Forelimb muscle (tissue), 1 donor: ENCODE measurements at regions not wholly inside any gene's neighbourhood (a gene's known extent, or its start where the extent isn't known, plus 50 kb on each side); places are given as distances from the start of the nearest gene placed in this dataset.

ENCODE experiments used
- DNase-seq: peaks from one replicate; pipeline ENCODE4 v3.0.0-alpha.2; 2013; ENCODE audit warnings: low read depth

DNA sequence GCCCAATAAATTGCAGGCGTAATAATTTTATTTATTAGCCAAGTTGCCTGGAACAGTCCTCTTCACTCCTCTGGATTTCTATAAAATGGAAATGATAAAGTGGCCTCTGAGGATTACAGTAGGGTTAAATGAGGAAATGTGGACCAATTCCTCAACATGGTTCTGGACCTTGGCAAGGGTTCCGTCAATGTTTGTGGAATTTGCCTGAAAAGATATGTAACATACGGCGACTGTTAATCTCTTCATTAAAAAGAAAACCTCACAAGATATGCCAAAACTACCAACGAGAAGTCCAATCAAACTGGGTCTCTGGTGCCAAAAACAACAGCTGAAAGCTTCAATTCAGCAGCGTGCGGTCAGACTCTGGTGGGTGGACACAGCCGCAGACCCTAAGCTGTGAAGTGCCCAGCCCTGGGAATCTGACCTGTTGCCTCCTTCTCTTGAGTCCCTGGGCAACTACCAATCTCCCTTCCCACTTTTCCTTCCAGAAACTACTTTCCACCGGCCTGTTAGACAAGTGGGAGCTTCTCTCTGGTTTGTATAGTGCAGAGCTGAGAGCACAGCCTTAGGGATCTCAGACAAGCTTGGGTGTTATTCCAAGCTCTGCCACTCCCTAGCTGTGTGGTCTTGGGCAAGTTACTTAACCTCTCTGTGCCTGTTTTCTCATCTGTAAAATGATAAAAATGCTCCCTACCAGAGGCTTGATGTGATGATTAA, 190.5 kb upstream of the GSC start:
- no peak for DNase-seq

DNA sequence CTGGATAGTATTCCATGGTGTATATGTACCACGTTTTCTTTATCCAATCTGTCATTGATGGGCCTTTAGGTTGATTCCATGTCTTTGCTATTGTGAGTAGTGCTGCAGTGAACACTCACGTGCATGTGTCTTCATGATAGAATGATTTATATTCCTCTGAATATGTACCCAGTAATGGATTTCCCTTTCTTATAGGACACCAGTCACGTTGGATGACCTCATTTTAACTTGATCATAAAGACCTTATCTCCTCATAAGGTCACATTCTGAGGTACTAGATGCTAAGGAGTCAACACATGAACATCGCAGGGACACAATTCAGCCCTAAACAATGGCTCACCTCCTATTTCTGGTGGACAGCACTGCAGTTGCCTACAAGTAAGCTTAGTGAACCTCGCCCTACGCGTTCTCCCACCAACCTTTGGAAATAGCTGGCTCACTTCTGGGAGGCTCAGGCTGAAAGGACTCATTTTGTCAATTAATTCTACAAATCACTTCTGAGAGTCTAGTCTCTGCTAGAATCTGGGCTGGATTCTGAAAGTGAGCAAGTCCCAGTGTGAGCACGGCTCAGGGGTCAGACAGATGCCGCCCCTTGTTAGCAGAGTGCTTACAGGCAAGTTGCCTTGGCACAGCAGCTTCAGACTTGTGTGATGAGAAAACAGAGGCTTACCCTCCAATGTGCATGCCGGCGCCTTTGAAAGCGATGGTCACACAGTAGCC, 183.8 kb upstream of the GSC start:
- no peak for DNase-seq

DNA sequence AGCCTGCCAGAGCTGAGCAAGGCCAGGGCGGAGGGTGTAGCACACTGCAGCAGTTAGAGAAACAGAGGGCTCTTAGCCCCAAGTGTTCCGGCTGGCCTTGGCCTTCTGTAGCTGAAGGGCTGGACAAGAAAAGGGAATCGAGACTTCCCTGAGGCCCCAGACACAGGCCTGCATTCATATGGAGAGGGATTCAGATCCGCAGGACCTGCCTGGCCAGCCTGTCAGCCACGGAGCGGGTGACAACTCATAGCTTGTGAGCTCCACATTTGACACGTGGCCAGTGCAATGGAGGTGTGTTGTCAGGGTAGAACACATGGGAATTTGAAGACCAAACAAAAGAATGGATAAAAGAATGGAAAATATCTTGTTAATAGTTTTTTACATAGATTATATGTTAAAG, 182.2 kb upstream of the GSC start:
- DNase-seq = no peak

DNA sequence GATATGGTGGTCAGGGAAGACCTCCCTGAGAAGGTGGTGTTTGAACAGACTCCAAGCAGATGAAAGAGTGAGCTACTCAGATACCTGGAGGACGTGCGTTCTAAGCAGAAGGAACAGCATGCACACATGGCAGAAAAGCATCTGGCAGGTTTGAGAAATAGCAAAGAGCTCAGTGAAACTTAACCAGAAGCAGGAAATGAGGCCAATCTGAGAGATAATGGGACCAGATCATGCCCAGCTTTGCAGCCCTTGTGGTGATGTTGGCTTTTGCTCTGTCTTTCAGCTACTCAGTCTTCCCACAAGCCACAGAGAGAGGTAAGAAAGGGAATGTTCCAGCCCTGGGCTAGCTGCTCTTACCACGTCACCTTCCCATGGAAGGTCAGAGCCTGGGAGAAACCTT, 176.3 kb upstream of the GSC start:
- DNase-seq = no peak

DNA sequence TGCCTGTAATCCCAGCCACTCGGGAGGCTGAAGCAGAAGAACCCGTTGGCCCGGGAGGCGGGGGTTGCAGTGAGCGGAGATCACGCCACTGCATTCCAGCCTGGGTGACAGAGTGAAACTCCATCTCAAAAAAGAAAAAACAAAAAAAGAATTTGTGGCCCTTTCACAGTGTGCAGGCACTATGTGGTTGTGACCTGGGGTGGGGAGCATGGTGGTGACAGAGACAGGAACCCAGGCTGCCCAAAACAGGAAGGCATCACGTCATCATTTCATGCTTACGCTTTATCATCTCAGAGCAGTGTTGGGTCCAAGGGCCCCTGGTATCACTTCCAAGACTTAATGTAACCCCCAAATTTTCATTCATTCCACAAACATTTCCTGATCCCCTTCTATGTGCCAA, 175.7 kb upstream of the GSC start:
- DNase-seq = no peak

DNA sequence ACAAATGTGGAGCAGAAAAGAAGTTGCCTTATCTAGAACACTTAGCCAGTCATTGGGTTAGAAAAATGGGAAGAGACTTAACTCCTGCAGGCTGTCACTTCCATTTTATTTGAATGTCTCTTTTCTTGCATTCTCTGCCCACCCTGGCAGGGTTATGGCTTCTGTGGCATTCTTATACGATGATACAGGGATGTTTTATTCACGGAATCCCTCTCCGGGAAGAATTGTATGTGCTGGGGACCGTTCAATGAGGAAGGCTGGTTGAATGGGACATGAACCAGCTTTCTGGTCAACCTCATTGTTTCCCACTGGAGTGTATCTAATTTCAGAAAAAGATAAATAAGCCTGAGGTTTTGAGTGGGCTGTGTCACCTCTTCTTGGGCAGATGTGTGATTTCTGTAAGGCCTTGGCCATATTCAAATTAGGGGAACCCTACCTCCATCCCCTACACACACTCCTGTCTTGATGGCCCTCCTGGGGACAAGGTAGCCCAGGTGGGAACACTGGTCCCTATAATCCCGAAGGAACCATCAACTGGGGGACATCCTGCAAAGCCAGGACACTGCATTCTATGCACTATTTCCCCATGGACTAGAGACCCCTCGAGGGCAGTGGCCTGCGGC, 174.8 kb upstream of the GSC start:
- DNase-seq = no peak

GRCh38 chr14:94942601-94943000, 172.7 kb upstream of the GSC start:
- no peak for DNase-seq

GRCh38 chr14:94941311-94941710, 171.4 kb upstream of the GSC start:
- DNase-seq = no peak

DNA sequence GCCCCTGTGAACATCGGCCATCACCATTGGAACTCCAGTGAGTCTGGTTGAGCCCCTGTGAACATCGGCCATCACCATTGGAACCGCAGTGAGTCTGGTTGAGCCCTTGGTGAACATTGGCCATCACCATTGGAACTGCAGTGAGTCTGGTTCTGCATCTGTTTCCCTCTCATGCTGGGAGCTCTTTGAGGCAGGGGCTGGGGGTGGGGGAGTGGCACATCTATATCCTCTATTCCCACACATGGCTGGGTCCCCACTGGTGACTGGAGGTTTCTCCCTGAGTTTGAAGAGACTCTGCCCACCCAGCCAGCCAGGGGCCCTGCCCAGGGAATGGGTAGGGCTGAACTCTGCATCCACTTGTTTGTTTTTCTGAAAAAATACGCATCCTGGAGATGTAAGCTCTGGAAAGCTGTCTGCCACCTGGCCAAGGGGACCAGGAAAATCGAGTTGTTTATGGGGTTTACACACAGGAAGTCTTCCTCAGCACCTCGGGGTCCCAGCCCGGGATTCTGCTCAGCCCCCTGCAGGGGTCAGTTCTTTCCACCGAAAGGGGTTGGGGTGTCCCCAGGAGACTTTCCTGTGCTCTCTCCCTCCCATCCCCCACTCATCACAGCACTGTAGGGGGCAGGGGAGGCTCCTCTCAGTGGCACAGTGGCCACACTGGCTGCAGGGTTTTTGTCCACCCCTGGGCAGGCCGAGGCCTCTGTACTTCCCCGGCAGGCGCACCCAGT, 170.5 kb upstream of the GSC start:
- DNase-seq = no peak

DNA sequence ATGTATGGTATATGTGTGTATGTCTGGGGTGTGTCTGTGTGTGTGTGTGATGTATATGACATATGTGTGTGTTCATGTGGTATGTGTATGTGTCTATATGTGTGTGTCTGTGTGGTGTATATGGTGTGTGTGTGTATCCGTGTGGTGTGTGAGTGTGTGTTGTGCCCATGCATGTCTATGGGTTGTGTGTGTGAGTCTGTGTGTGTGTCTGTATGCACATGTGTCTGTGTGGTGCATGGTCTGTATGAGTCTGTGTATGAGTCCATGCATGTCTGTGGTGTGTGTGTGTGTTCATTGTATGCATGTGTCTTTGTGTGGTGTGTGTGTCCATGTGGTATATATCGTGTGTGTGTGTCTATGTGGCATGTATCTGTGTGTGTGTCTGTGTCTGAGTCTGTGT, 168.1 kb upstream of the GSC start:
- no peak for DNase-seq

GRCh38 chr14:94936901-94937685, 167.2 kb upstream of the GSC start:
- DNase-seq = no peak

- no peak for DNase-seq
Measured at GRCh38 chr14:94936401-94936892, 166.5 kb upstream of the GSC start.

GRCh38 chr14:94935706-94936300, 165.9 kb upstream of the GSC start:
- no peak for DNase-seq

DNA sequence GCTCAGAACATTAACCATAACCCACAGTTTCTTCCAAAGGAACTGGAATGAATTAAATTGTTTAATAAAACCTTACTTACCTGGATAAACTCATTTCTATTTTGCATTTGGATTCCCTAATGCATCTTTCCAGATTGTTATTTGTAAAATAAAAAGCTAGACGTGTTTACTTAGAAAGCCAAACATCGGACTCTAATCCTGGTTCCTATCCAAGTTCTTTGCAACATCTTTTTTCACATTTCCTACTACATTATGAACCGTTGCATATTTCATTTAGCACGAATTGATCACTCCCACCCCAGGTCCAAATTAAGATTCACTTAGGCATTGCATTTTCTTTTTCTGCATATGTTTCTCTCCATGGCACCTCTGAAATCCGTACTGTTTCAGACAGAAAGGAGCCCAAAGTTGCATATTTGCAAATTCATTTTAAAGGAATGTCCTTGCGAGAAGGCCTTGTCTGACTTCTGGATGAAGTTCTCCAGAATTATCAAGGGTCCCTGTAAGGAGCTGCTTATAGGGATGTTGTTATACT, 164.4 kb upstream of the GSC start:
- DNase-seq = no peak

- no peak for DNase-seq
Measured at GRCh38 chr14:94933486-94933885, 163.6 kb upstream of the GSC start.

- DNase-seq = no peak
Measured at GRCh38 chr14:94932589-94932988, 162.7 kb upstream of the GSC start.

- DNase-seq = no peak
Measured at GRCh38 chr14:94930690-94931089, 160.8 kb upstream of the GSC start.

GRCh38 chr14:94929354-94929753, 159.4 kb upstream of the GSC start:
- no peak for DNase-seq

DNA sequence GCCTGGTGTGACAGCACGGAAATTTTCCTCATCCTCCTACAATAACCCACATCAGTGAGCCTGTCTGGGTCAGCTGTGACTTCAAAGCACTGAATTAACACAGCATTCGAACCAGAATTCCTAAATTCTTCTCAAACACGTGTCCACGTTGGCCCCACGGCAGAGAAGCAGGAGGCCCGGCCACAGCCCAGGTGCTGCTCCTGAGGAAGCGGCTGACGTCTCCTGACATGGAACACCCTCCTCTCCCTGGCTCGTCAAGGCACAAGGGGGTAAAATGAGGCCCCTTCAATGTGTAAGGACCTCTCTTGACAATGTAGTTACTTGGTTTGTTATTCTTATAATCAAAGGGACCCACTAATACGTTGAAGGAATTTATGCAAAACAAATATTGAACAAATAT, 156.3 kb upstream of the GSC start:
- DNase-seq = no peak

GRCh38 chr14:94925416-94926173, 155.7 kb upstream of the GSC start:
- DNase-seq = no peak
